ENCODE measurements at regions not wholly inside any gene's neighbourhood (a gene's known extent, or its start where the extent isn't known, plus 50 kb on each side); places are given as distances from the start of the nearest gene placed in this dataset.

- TF ChIP-seq CTCF (optimal IDR thresholded peaks at IDR 0.05 in 1 of 3, IDR thresholded peaks at IDR 0.05 in 1 of 3, conservative IDR thresholded peaks at IDR 0.05 in 1 of 3; ENCODE audit: extremely low read depth in 1 of 3, insufficient read depth in 2 of 3, low read length in 3 of 3) (no peak), EZH2 (IDR thresholded peaks at IDR 0.05; ENCODE audit: low read length) (no peak)
Observed at GRCh38 chr15:68518785-68519430, 59.9 kb upstream of the CORO2B start.
